H7 (cell line): ENCODE measurements at regions not wholly inside any gene's neighbourhood (a gene's known extent, or its start where the extent isn't known, plus 50 kb on each side); places are given as distances from the start of the nearest gene placed in this dataset.

ENCODE experiments used
- DNase-seq: peaks from one replicate; pipeline ENCODE4 v3.0.0; 2012
- H3K27me3 ChIP-seq: 2 replicates; pipeline ENCODE4 v1.6.0; 2011; ENCODE audit warnings: mild to moderate bottlenecking, low read length; ENCODE audit not compliant: control insufficient read depth, insufficient read depth
- H3K36me3 ChIP-seq: replicated peaks from 2 replicates; pipeline ENCODE4 v1.5.1; 2011; ENCODE audit warnings: low read length; ENCODE audit not compliant: control insufficient read depth, insufficient read depth
- H3K4me3 ChIP-seq: 2 replicates; pipeline ENCODE4 v1.5.1; 2011; ENCODE audit warnings: low read depth, mild to moderate bottlenecking, control low read depth, low read length, moderate library complexity; ENCODE audit not compliant: insufficient read depth

- Histone ChIP-seq H3K36me3 (no peaks in the 10 kb centered on the region), H3K4me3 (no peak overlapping the region), H3K27me3 (no peaks in the 10 kb centered on the region)
- DNase-seq = no peak
These were observed 1077.3 kb downstream of the RAPGEF2 start for GRCh38 chr4:160180211-160180610.

- Histone ChIP-seq H3K4me3 (no peak overlapping the region), H3K36me3 (no peaks in the 10 kb centered on the region), H3K27me3 (no peaks in the 10 kb centered on the region)
- no peak for DNase-seq
These were observed 1079.8 kb downstream of the RAPGEF2 start for GRCh38 chr4:160182727-160183126.

- no peak for DNase-seq
- no peaks in the 10 kb centered on the region for H3K27me3 ChIP-seq
- no peaks in the 10 kb centered on the region for H3K36me3 ChIP-seq
- no peak overlapping the region for H3K4me3 ChIP-seq
These were observed 1082.0 kb downstream of the RAPGEF2 start for GRCh38 chr4:160184884-160185283.

GRCh38 chr4:160193787-160194186 is 1090.9 kb downstream of the RAPGEF2 start:
- Histone ChIP-seq H3K4me3 (no peak overlapping the region), H3K27me3 (no peaks in the 10 kb centered on the region)
- no peak for DNase-seq

GRCh38 chr4:160194716-160195115 is 1091.8 kb downstream of the RAPGEF2 start:
- Histone ChIP-seq H3K4me3 (no peak overlapping the region), H3K36me3 (no peaks in the 10 kb centered on the region), H3K27me3 (no peaks in the 10 kb centered on the region)
- no peak for DNase-seq

More at GRCh38 chr4:160193787-160194186, 1090.9 kb downstream of the RAPGEF2 start:
- H3K36me3 ChIP-seq = no peaks in the 10 kb centered on the region

GRCh38 chr4:160202802-160203201 is 1099.9 kb downstream of the RAPGEF2 start:
- no peaks in the 10 kb centered on the region for H3K27me3 ChIP-seq
- H3K4me3 ChIP-seq = no peak overlapping the region
- DNase-seq = no peak

GRCh38 chr4:160212078-160212477 is 1109.2 kb downstream of the RAPGEF2 start:
- Histone ChIP-seq H3K27me3 (no peaks in the 10 kb centered on the region), H3K4me3 (no peak overlapping the region)
- no peak for DNase-seq

More at GRCh38 chr4:160202802-160203201, 1099.9 kb downstream of the RAPGEF2 start:
- H3K36me3 ChIP-seq = no peaks in the 10 kb centered on the region

GRCh38 chr4:160213366-160213765 is 1110.5 kb downstream of the RAPGEF2 start:
- no peak for DNase-seq
- Histone ChIP-seq H3K4me3 (no peak overlapping the region), H3K27me3 (no peaks in the 10 kb centered on the region), H3K36me3 (no peaks in the 10 kb centered on the region)

More at GRCh38 chr4:160212078-160212477, 1109.2 kb downstream of the RAPGEF2 start:
- no peaks in the 10 kb centered on the region for H3K36me3 ChIP-seq

- Histone ChIP-seq H3K4me3 (no peak overlapping the region), H3K36me3 (no peaks in the 10 kb centered on the region), H3K27me3 (no peaks in the 10 kb centered on the region)
- no peak for DNase-seq
These were observed 1114.5 kb downstream of the RAPGEF2 start for GRCh38 chr4:160217352-160217751.

- DNase-seq = no peak
- H3K4me3 ChIP-seq = no peak overlapping the region
- H3K27me3 ChIP-seq = no peaks in the 10 kb centered on the region
- H3K36me3 ChIP-seq = no peaks in the 10 kb centered on the region
These were observed 1121.2 kb downstream of the RAPGEF2 start for GRCh38 chr4:160224049-160224448.

GRCh38 chr4:160233141-160233540 is 1130.3 kb downstream of the RAPGEF2 start:
- no peaks in the 10 kb centered on the region for H3K36me3 ChIP-seq
- no peaks in the 10 kb centered on the region for H3K27me3 ChIP-seq
- no peak overlapping the region for H3K4me3 ChIP-seq
- DNase-seq = no peak

- H3K4me3 ChIP-seq = no peak overlapping the region
- DNase-seq = no peak
- H3K27me3 ChIP-seq = no peaks in the 10 kb centered on the region
- H3K36me3 ChIP-seq = no peaks in the 10 kb centered on the region
These were observed 1132.4 kb downstream of the RAPGEF2 start for GRCh38 chr4:160235285-160235684.

- no peak for DNase-seq
- H3K4me3 ChIP-seq = no peak overlapping the region
These were observed 1132.9 kb downstream of the RAPGEF2 start for GRCh38 chr4:160235771-160236170.

GRCh38 chr4:160238790-160239189 is 1135.9 kb downstream of the RAPGEF2 start:
- Histone ChIP-seq H3K36me3 (no peaks in the 10 kb centered on the region), H3K27me3 (no peaks in the 10 kb centered on the region), H3K4me3 (no peak overlapping the region)
- DNase-seq = no peak

More at GRCh38 chr4:160235771-160236170, 1132.9 kb downstream of the RAPGEF2 start:
- Histone ChIP-seq H3K27me3 (no peaks in the 10 kb centered on the region), H3K36me3 (no peaks in the 10 kb centered on the region)

GRCh38 chr4:160247091-160247656 is 1144.3 kb downstream of the RAPGEF2 start:
- Histone ChIP-seq H3K27me3 (no peaks in the 10 kb centered on the region), H3K36me3 (no peaks in the 10 kb centered on the region), H3K4me3 (no peak overlapping the region)
- no peak for DNase-seq
